CD4-positive, alpha-beta T cell treated with Interleukin-17A for 4 hours (primary cell): ENCODE measurements at regions not wholly inside any gene's neighbourhood (a gene's known extent, or its start where the extent isn't known, plus 50 kb on each side); places are given as distances from the start of the nearest gene placed in this dataset.

ENCODE experiments used
- DNase-seq: peaks from one replicate; pipeline ENCODE4 v3.0.0-alpha.2; 2020; ENCODE audit warnings: mixed read lengths

DNA sequence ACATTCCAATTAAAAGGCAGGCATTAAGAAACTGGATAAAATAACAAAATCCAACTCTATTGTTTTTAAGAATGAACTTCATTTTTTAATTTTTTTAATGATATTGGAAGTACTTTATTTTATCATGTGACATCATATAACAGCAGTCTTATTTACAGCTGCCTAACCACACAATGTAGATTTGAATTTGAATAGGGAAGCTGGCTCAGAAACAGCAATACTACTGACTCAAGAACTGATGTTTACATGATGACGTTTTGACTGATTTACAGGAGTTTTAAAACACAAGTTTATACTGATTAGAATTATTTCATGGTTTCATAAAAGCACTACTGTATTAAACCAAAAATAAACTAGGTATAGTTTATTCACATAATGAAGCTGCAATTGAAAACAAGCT, 348.7 kb upstream of the NR5A2 start:
- no peak for DNase-seq

DNA sequence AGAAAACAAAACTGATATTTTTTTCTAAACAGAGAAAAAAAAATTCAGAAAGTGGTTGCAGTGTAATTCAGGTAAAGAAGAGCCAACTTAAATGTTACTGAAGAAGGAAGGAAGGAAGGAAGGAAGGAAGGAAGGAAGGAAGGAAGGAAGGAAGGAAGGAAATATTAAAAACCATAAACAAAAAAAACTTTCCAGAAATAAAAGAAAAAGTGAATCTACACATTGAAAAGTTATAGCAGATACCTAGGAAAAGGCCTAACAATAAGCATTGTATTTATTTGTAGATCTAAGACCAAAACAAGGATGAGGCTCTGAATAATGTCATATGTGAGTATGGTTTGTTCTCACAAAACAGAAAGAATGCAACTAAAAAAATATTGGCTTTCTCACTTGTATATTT, 345.4 kb upstream of the NR5A2 start:
- no peak for DNase-seq

GRCh38 chr1:199684686-199685273, 342.7 kb upstream of the NR5A2 start:
- peak; percentile 11 for DNase-seq

GRCh38 chr1:199685369-199685768, 342.1 kb upstream of the NR5A2 start:
- DNase-seq: no peak

DNA sequence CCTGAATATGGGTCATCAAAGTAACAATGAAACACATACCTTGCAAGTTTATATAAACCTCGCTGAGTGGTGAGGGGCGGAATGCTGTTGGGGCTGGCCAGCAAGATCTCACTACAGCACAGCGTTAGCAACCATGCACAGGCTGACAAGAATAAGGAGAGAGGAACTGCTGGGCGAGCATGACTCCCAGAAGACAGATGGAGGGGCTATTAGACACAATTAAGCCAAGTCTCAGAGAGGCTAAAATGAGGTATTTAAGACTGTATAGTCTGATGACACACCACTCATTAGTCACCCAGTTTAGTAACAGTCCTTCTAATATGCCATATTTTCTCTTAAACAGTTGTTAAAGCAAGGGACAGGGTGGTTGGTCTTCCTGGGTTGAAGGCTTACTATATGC, 340.2 kb upstream of the NR5A2 start:
- DNase-seq: no peak

GRCh38 chr1:199688133-199688676, 339.3 kb upstream of the NR5A2 start:
- DNase-seq: no peak

DNA sequence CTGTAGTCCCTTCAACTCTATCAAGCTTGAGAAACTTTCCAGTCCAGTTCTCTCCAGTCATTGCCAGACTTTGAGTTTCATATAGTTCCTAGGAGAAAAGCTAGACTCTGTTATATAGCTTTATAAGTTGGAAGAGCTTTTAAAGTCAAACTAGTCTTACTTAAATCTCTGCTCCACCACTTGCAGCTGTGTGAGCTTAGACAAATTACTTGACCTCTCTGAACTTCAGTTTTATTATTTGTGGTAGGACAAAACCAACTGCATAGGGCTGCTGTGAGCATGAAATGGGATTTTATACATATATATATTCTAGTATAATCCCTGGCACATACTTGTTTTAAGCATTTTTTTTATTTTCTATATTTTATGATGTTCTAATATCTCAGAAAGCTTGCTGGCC, 338.7 kb upstream of the NR5A2 start:
- DNase-seq: no peak

GRCh38 chr1:199690496-199690895, 337.0 kb upstream of the NR5A2 start:
- DNase-seq: no peak

DNA sequence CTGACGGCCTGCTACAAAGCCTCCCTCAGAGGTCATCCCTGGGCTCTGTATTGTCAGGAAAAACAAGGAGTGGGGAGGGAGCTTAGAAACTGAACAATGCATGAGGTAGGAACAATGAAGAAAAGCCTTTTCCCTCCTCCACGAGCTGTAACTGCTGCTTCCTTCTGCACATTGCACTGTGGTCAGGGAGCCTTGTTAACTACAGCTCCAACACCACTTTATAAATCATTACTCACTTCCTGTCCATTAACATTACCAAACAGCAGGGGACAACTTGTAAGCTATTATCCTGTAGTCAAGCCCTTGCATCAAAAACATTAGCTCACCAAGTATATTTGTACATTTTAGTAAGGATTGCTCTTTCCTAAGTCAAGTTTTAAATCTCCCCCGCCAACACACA, 336.0 kb upstream of the NR5A2 start:
- no peak for DNase-seq

GRCh38 chr1:199693724-199694123, 333.8 kb upstream of the NR5A2 start:
- no peak for DNase-seq

DNA sequence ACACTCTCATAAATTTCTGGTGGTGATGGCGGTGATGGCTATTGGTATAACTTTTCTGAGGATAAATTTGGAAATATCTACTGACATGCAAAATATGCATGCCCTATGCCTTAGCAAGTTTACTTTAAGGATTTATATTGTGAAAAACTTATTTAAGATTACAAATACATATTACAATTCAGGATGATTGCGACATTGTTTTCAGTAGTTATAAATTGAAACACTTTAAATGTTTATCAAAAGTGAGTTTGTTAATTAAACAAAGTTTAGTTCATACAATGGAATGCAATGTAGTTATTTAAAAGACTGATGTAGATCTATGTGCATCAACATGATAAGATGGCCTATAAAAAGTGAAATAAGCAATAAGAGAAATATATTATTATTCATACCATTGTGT, 331.3 kb upstream of the NR5A2 start:
- DNase-seq: no peak

DNA sequence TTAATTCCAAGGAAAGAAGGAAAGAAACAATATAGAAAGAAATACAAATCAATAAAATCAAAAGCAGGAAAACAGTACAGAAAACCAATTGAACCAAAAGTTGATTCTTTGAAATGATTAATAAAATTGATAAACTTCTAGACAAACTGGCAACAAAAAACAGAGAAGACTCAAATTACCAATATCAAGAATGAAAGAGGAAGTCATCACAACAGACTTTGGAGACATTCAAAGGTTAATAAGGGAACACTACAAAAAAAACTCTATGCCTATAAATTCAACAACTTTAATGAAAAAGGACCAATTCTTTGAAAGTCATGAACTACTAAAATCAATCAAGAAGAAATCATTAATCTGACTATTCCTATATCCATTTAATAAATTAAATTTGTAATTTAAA, 329.3 kb upstream of the NR5A2 start:
- DNase-seq: no peak

- no peak for DNase-seq
Measured at GRCh38 chr1:199700551-199700950, 327.0 kb upstream of the NR5A2 start.

DNA sequence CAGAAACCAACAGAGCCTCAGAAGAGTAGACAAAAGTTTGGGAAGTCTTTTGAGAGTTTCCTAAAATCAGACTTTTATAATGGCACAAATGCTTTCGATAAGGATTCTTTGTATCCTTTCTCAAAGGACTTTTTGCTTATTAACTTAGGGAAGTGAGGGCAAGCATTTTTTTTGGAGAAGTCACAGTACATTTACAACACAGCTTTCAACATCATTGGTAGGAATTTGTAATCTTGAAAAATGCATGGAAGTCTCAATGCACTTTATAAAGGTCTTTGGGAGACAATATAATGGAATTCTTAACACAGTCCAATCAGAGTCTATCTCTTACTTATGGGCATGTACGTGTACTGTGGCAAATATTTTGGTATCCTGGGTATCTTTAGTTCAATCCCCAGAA, 325.8 kb upstream of the NR5A2 start:
- DNase-seq: no peak

GRCh38 chr1:199704231-199704630, 323.3 kb upstream of the NR5A2 start:
- no peak for DNase-seq

DNA sequence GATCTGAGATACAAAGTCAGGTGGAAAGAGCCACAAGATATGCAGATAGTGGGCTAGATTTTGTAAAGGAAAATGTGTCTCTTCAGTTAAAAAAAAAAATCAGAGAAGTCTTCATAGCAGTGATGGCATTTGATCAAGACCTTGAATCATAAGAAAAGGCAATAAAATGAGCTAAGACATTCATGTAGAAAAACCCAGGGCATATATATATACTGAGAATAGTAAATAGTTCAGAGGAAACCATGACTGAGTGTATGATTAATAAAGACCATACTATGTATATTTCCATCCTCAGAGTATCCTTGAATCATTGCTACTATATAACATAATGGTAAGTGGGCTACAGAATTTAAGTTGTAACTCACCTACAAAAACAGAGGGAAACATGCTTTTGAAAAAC, 321.7 kb upstream of the NR5A2 start:
- no peak for DNase-seq

DNA sequence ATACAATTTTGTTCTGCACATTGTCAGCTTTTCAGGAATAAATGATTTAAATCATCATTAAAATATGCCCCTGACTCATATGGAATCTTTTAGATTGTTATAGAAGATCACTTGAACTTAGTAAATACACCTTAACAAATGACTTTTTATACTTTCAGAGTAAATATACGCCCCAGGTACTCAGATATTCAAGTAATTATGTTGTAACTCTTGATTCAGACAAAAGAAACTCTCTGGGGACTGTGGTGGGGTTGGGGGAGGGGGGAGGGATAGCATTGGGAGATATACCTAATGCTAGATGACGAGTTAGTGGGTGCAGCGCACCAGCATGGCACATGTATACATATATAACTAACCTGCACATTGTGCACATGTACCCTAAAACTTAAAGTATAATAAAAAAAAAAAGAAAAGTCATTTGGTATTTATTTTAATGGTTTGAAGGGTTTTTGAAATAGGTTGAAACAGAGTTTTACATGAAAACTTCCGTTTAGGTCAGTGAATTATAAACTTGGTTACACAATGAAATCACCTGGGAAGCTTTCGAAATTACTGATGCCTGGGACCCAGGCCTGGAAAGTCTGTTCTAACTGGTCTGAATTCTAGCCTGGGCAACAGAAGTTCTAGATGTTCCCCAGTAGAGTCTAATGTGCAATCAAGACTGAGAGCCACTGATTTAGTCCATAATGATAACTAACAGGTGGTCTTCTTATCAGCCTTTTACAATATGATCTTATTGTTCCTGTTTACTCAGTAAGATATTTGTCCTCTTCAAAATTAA, 320.5 kb upstream of the NR5A2 start:
- no peak for DNase-seq

DNA sequence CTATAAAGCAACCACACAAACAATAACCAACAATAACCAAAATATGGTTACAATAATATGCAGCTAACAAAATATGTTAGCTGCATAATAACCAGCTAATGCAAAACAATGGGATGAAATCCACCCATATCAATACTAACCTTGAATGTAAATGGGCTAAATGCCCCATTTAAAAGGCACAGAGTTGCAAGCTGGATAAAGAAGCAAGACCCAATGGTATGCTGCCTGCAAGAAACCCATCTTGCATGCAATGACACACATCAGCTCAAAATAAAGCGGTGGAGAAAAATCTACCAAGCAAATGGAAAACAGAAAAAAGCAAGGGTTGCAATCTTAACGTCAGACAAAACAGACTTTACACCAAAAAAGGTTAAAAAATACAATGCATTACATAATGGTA, 316.5 kb upstream of the NR5A2 start:
- DNase-seq: no peak

- DNase-seq: no peak
Measured at GRCh38 chr1:199716729-199717128, 310.8 kb upstream of the NR5A2 start.

DNA sequence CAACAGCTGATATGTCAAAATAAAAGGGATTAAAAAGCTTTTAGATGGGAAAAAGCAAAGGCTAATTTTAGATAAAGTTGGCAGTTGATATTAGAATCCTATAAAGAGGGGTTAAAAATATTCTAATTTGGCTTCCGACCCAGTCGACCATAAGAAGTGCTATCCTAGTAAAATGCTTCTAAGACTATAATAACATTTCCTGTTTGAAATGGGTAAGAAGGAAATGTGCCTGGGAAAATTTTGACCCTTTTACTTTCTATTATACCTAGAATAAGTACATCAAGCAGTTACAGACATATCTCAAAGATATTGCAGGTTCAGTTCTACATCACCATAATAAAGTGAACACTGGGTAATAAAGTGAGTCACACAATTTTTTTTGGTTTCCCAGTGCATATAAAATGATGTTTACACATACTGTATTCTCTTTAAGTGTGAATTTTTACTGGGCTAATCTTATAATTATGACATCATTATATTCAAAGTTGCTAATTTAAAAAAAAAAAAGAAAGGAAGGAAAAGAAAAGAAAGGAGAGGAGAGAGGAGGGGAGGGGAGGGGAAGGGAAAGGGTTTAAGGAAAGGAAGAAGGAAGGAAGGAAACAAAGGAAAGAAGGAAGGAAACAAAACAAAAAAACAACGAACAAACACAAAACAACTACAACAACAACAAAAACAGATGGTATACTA, 308.2 kb upstream of the NR5A2 start:
- DNase-seq: no peak

DNA sequence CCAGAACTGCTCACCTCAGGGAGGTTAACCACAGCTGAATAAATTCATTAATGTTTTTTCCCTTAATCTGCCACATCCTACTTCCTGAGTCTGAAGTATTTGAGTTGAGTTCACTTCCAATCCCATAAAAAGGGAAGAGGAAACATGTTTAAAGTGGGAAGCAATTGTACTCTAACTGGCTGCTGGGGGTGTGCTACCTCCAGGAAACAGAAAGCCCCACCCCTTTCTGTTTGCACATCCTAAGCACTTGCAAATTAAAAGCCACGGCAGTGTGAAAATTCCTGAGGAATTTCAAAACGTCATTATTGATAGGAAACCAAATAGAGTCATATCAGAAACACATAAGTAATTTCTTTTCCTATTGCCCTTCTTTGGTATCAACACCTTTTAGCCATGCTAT, 307.0 kb upstream of the NR5A2 start:
- no peak for DNase-seq

DNA sequence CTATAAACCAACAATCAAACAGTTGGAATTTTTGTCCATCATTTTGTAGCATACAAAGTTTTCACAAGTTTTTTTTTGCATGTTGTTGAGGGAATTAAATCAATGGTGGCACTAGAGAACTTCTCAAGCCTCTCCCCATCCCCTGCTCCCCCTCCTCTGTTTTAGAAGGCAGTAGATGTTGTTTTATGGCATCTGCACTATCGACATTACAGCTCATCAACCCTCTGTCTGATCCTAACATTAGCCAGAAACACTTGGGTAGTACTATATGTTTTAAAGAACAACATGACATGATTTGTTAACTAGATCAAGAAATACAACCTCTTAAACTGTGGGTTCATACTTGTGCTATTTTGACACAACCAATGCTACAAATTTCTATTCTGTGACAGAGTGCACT, 306.5 kb upstream of the NR5A2 start:
- DNase-seq: no peak

- DNase-seq: no peak
Measured at GRCh38 chr1:199723250-199723956, 304.1 kb upstream of the NR5A2 start.
